Esophagus squamous epithelium (tissue), 5 donors: ENCODE measurements at regions not wholly inside any gene's neighbourhood (a gene's known extent, or its start where the extent isn't known, plus 50 kb on each side); places are given as distances from the start of the nearest gene placed in this dataset.
"Not testable (repeated sequence)": the region's sequence is repeated elsewhere in the genome, so short reads cannot be mapped to it uniquely, and the experiment has no call there.

ENCODE experiments used
- DNase-seq: peaks from one replicate; lab custom pipeline; 2025; lab: John Stamatoyannopoulos, UW
- H3K27ac ChIP-seq, 4 donors: fragments of 200-600 bp; sonication (generic); one replicate each; pipeline ENCODE4 v1.5.1; 2016 to 2019; ENCODE audit warnings: mild to moderate bottlenecking in 1 of 4
- H3K27me3 ChIP-seq, 4 donors: fragments of 200-600 bp; sonication (generic); 1 replicate in 3 of 4; 2 replicates in 1 of 4; pipeline versions ENCODE4 v1.5.1 to v1.6.0; 2017 to 2021; ENCODE audit warnings: antibody characterized with exemption in 1 of 4
- H3K36me3 ChIP-seq, 3 donors: fragments of 200-600 bp; sonication (generic); one replicate each; pipeline ENCODE4 v1.5.1; 2016 to 2019
- H3K4me1 ChIP-seq, 3 donors: fragments of 200-600 bp; sonication (generic); one replicate each; pipeline ENCODE4 v1.5.1; 2017 to 2019
- H3K4me3 ChIP-seq, 4 donors: fragments of 200-600 bp; sonication (generic); 1 replicate in 3 of 4; 2 replicates in 1 of 4; pipeline ENCODE4 v1.5.1; 2016 to 2019; ENCODE audit warnings: mild to moderate bottlenecking in 2 of 4, moderate library complexity in 1 of 4
- H3K9me3 ChIP-seq, 3 donors: fragments of 200-600 bp; sonication (generic); one replicate each; pipeline ENCODE4 v1.5.1; 2016 to 2019
- POLR2A ChIP-seq, 4 donors: fragments of 450-650 bp; IDR thresholded peaks; one replicate each; pipeline ENCODE4 v1.6.1; 2017; ENCODE audit warnings: antibody characterized with exemption in 4 of 4, mild to moderate bottlenecking in 4 of 4, moderate library complexity in 3 of 4
- WGBS, 2 donors: methylation state at CpG; one replicate each; pipeline ENCODE4 v1.1.5; 2018; 5-methylcytosine and 5-hydroxymethylcytosine counted together
- intact Hi-C: fragments of 100-400 bp; cut with DNase I; formaldehyde crosslinking; loops from one replicate; pipeline ENCODE4 v1.15.0; 2022
- TF ChIP-seq, protein P1 (sequence below), 6 experiments: fragments of 450-650 bp in 4 of 6; fragments of 200-600 bp in 2 of 6; sonication (generic) in 2 of 6; IDR thresholded peaks; one replicate each; pipeline ENCODE4 v1.5.1; 2016 to 2019; ENCODE audit warnings: antibody characterized with exemption in 6 of 6, mild to moderate bottlenecking in 4 of 6, moderate library complexity in 4 of 6
- donor health status: DM: yes; HTN: yes; CAD: no.

DNA sequence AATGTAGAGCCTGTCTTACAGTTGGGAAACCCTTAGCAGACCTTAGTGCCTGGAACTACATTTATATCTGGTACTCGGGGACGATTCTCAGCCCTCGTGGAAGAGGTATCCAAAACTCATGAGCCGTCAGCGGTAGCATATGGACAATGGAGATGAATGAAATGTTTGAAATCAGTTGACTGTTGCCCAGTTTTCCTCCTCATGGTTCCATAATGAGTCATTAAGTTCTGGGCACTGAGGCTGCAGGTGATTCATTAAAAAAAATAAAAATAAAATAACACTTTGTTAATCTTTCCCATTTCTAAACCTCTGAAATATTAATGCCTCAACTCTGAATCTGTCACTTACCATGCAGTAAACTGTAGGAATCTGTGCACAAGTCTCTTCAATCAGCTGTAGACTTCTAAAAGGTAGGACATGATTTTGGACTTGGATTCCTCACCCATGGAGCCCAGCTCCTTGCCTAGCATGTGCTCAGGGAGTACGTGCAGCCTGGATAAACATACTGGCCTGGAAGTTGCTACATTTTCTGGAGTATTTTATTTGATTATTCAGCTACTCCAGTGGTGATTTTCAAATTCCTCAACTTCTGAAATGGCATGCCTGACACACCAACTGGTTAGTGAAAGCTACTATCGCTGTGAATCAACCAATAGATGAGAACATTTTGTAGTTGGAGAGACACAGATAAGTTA, 979.2 kb downstream of the CNTNAP5 start:
- Histone ChIP-seq H3K36me3 (no peaks in the 10 kb centered on the region), H3K4me3 (no peak overlapping the region), H3K27me3 (no peaks in the 10 kb centered on the region), H3K9me3 (no peaks in the 10 kb centered on the region), H3K4me1 (no peaks in the 10 kb centered on the region), H3K27ac (no peak overlapping the region)
- intact Hi-C loops, result no loop called here
- 71 to 81% methylated on average over 6 to 7 of the region's 7 CpGs for WGBS, 2 donors
- TF ChIP-seq, protein P1, sequence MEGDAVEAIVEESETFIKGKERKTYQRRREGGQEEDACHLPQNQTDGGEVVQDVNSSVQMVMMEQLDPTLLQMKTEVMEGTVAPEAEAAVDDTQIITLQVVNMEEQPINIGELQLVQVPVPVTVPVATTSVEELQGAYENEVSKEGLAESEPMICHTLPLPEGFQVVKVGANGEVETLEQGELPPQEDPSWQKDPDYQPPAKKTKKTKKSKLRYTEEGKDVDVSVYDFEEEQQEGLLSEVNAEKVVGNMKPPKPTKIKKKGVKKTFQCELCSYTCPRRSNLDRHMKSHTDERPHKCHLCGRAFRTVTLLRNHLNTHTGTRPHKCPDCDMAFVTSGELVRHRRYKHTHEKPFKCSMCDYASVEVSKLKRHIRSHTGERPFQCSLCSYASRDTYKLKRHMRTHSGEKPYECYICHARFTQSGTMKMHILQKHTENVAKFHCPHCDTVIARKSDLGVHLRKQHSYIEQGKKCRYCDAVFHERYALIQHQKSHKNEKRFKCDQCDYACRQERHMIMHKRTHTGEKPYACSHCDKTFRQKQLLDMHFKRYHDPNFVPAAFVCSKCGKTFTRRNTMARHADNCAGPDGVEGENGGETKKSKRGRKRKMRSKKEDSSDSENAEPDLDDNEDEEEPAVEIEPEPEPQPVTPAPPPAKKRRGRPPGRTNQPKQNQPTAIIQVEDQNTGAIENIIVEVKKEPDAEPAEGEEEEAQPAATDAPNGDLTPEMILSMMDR (IDR thresholded peaks at IDR 0.05), result no peak
- no peak for DNase-seq

DNA sequence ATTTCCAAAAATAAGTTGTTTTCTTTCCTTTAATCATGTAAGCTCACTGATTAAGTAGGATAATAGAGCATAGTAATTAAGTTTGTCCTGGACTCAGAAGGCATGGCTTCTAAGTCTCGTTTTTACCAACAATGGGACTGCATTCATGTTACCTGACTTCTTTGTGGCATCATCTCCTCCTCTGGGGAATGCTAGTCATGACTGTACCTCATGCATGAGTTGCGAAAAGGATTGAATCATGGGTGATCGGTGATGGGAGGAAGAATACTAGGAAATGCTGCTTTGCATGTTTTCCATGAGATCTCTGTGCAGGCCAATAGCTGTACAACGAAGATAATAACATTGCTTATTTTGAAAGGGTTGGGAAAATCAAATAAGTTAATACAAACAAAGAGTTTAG, 981.6 kb downstream of the CNTNAP5 start:
- Histone ChIP-seq H3K4me1 (no peaks in the 10 kb centered on the region), H3K27ac (no peak overlapping the region), H3K4me3 (no peak overlapping the region), H3K9me3 (no peaks in the 10 kb centered on the region), H3K36me3 (no peaks in the 10 kb centered on the region), H3K27me3 (no peaks in the 10 kb centered on the region)
- intact Hi-C loops, result no loop called here
- 41 to 62% methylated on average over 4 of the region's 4 CpGs for WGBS, 2 donors
- TF ChIP-seq POLR2A (IDR thresholded peaks at IDR 0.05), result no peak
- TF ChIP-seq, protein P1 (IDR thresholded peaks at IDR 0.05), result no peak
- no peak for DNase-seq

DNA sequence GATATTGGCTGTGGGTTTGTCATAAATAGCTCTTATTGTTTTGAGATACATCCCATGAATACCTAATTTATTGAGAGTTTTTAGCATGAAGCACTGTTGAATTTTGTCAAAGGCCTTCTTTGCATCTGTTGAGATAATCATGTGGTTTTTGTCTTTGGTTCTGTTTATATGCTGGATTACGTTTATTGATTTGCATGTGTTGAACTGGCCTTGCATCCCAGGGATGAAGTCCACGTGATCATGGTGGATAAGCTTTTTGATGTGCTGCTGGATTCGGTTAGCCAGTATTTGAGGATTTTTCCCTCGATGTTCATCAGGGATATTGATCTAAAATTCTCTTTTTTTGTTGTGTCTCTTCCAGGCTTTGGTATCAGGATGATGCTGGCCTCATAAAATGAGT, 1003.6 kb downstream of the CNTNAP5 start:
- H3K27ac ChIP-seq, intact Hi-C loops, H3K9me3 ChIP-seq, DNase-seq, H3K4me3 ChIP-seq, H3K36me3 ChIP-seq, H3K4me1 ChIP-seq, H3K27me3 ChIP-seq: not testable (repeated sequence)
- WGBS, 2 donors, result 56 to 66% methylated on average over 4 of the region's 4 CpGs

DNA sequence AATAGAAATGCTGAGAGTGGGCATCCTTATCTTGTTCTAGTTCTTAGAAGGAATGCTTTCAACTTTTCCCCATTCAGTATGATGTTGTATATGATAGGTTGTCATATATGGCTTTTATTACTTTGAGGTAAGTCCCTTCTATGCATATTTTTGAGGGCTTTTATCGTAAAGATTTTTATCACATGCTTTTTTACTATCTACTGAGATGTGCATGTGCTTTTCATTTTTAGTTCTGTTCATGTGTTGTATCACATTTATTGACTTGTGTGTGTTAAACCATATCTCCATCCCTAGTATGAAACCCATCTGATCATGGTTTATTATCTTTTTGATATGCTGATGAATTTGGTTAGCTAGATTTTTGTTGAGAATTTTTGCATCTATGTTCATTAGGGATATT, 1008.8 kb downstream of the CNTNAP5 start:
- no peaks in the 10 kb centered on the region for H3K36me3 ChIP-seq
- H3K9me3 ChIP-seq, result peaks cover 0 to 17% (median 4%) of the 10 kb centered on the region in 3 donors
- TF ChIP-seq, protein P1 (IDR thresholded peaks at IDR 0.05), result no peak
- no peak for TF ChIP-seq POLR2A (IDR thresholded peaks at IDR 0.05)
- intact Hi-C loops, result no loop called here
- WGBS, 2 donors, result 81 to 94% methylated on average over 1 of the region's 1 CpG
- H3K4me3 ChIP-seq, result no peak overlapping the region
- no peaks in the 10 kb centered on the region for H3K4me1 ChIP-seq
- H3K27me3 ChIP-seq, result no peaks in the 10 kb centered on the region
- no peak for DNase-seq
- H3K27ac ChIP-seq, result no peak overlapping the region

DNA sequence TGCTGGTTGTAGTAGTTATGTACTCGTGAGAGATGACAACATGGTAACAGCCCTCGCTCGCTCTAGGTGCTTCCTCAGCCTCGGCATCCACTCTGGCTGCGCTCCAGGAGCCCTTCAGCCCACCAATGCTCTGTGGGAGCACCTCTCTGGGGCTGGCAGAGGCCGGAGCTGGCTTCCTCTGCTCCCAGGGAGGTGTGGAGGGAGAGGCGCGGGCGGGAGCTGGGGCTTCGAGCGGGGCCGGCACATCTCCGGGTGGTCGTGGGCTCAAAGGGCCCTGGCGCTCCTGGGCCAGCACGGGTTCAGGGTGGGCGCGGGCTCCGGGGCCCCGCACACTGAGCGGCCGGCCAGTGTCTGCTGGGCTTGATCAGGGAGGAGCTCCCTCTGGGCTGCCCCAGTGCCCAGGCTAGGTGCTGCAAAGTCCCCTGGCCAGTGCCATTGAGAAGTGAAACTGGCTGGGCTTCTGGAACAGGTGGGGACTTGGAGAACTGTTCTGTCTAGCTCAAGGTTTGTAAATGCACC, 1012.1 kb downstream of the CNTNAP5 start:
- 100% methylated on average over 2 of the region's 22 CpGs; no CpG with 5 or more reads in 1 of the 2 donors for WGBS, 2 donors
- Histone ChIP-seq H3K4me1 (no peaks in the 10 kb centered on the region), H3K27ac (no peak overlapping the region), H3K9me3 (peaks cover 0 to 23% (median 4%) of the 10 kb centered on the region in 3 donors), H3K27me3 (no peaks in the 10 kb centered on the region), H3K4me3 (no peak overlapping the region), H3K36me3 (no peaks in the 10 kb centered on the region)
- intact Hi-C loops, result no loop called here
- no peak for DNase-seq
- no peak for TF ChIP-seq POLR2A (IDR thresholded peaks at IDR 0.05)

- no peak overlapping the region for H3K4me3 ChIP-seq
- no peak for TF ChIP-seq POLR2A (IDR thresholded peaks at IDR 0.05)
- TF ChIP-seq, protein P1 (IDR thresholded peaks at IDR 0.05), result no peak
- no peak overlapping the region for H3K27ac ChIP-seq
- peaks cover 0 to 23% (median 4%) of the 10 kb centered on the region in 3 donors for H3K9me3 ChIP-seq
- intact Hi-C loops, result no loop called here
- H3K4me1 ChIP-seq, result no peaks in the 10 kb centered on the region
- WGBS, 2 donors, result 27 to 36% methylated on average over 2 of the region's 2 CpGs
- no peak for DNase-seq
- no peaks in the 10 kb centered on the region for H3K27me3 ChIP-seq
- H3K36me3 ChIP-seq, result no peaks in the 10 kb centered on the region
These were observed 1016.8 kb downstream of the CNTNAP5 start for GRCh38 chr2:125041846-125042245.
